Loucy (cell line): ENCODE measurements at regions not wholly inside any gene's neighbourhood (a gene's known extent, or its start where the extent isn't known, plus 50 kb on each side); places are given as distances from the start of the nearest gene placed in this dataset.
"Not testable (repeated sequence)": the region's sequence is repeated elsewhere in the genome, so short reads cannot be mapped to it uniquely, and the experiment has no call there.

Source experiments
- CTCF ChIP-seq: fragments of 200-600 bp; sonication (generic); conservative IDR thresholded peaks from 2 replicates; pipeline ENCODE4 v1.5.1; 2014; ENCODE audit warnings: mild to moderate bottlenecking, antibody characterized with exemption, low read length
- EZH2phosphoT487 ChIP-seq: fragments of 200-600 bp; IDR thresholded peaks from 2 replicates; pipeline ENCODE4 v1.6.1; 2018; ENCODE audit warnings: antibody characterized with exemption, mild to moderate bottlenecking, moderate library complexity, borderline replicate concordance

GRCh38 chr7:96829121-96829520 lies 119.5 kb upstream of the SEM1 start:
- not testable (repeated sequence) for TF ChIP-seq CTCF, EZH2phosphoT487
